ENCODE measurements at regions not wholly inside any gene's neighbourhood (a gene's known extent, or its start where the extent isn't known, plus 50 kb on each side); places are given as distances from the start of the nearest gene placed in this dataset.
A peak's percentile ranks its signal among the peaks of the same experiment; 100 is the strongest.

- no peak overlapping the region for H3K4me3 ChIP-seq
These were observed 1082.1 kb downstream of the AACS start for GRCh38 chr12:126147321-126147720.

DNA sequence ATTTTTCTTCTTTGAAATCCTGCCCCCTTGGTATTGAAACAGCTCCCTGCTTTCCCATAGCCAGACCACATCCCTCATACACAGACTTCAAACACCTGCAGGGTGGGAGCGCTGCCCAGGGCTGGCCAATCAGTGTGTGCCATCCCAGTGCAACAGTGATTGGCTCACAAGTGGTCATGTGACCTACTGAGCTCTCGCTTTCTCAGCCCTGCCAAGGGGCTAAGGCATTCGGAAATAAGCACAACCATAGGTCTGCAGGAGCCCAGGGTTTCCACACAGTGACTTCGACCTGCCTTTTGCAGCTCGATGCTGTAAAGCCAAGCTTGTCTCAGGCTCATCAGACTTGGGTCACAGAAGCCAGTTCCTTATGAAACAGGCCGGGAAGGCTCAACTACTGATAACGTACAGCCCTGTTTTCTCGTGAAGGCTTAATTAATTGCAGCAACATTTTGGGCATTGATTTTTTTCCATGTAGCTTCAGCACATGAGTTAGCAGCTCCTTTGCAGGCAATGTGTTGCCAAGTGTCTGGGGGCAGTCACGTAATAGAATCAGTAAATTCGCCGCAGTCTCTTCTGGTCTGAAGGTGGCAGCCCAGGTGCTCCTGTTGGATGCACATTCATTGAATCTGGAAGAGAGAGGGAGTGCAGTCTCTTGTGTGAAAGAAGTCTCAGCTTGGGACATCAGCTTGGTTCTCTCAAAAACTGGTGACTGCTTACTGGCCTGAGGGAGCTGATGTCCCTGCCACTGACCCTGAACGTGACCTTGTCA, 1091.8 kb downstream of the AACS start:
- no peaks in the 10 kb centered on the region for H3K36me3 ChIP-seq
- no peaks in the 10 kb centered on the region for H3K9me3 ChIP-seq (ENCODE audit: low read depth)
- TF ChIP-seq, protein P1, sequence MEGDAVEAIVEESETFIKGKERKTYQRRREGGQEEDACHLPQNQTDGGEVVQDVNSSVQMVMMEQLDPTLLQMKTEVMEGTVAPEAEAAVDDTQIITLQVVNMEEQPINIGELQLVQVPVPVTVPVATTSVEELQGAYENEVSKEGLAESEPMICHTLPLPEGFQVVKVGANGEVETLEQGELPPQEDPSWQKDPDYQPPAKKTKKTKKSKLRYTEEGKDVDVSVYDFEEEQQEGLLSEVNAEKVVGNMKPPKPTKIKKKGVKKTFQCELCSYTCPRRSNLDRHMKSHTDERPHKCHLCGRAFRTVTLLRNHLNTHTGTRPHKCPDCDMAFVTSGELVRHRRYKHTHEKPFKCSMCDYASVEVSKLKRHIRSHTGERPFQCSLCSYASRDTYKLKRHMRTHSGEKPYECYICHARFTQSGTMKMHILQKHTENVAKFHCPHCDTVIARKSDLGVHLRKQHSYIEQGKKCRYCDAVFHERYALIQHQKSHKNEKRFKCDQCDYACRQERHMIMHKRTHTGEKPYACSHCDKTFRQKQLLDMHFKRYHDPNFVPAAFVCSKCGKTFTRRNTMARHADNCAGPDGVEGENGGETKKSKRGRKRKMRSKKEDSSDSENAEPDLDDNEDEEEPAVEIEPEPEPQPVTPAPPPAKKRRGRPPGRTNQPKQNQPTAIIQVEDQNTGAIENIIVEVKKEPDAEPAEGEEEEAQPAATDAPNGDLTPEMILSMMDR (IDR thresholded peaks at IDR 0.05; ENCODE audit: low read depth, low read length): no peak
- no peak overlapping the region for H3K27ac ChIP-seq
- peaks cover 5% of the 10 kb centered on the region for H3K4me1 ChIP-seq (ENCODE audit: low read depth)
- no peak overlapping the region for H3K4me3 ChIP-seq
- H3K27me3 ChIP-seq: peaks cover 5% of the 10 kb centered on the region
- no peak for DNase-seq (ENCODE audit: low read depth in 1 of 2, low spot score in 1 of 2)

More at GRCh38 chr12:126147321-126147720, 1082.1 kb downstream of the AACS start:
- no peaks in the 10 kb centered on the region for H3K36me3 ChIP-seq
- TF ChIP-seq, protein P1 (IDR thresholded peaks at IDR 0.05; ENCODE audit: low read depth, low read length): no peak
- H3K27me3 ChIP-seq: no peaks in the 10 kb centered on the region
- no peak overlapping the region for H3K27ac ChIP-seq
- H3K4me1 ChIP-seq (ENCODE audit: low read depth): no peaks in the 10 kb centered on the region
- no peaks in the 10 kb centered on the region for H3K9me3 ChIP-seq (ENCODE audit: low read depth)
- DNase-seq (ENCODE audit: low read depth in 1 of 2, low spot score in 1 of 2): no peak

DNA sequence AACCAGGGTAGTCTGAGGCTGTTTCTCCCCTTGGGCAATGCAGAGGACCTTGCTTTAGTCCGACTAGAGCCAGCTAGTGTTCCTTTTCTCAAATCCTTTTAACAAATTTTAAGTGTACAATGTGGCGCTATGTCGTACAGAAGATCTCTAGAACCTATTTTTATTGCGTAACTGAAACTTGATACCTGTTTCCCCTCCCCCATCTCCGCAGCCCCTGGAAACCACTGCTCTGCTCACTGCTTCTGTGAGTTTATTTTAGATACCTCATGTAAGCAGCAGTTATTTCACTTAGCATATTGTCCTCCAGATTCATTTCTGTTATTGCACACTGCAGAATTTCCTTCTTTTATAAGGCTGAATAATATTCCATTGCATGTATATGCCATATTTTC, 1092.3 kb downstream of the AACS start:
- H3K4me1 ChIP-seq (ENCODE audit: low read depth): peaks cover 5% of the 10 kb centered on the region
- peaks cover 5% of the 10 kb centered on the region for H3K27me3 ChIP-seq
- DNase-seq (ENCODE audit: low read depth in 1 of 2, low spot score in 1 of 2): peak in 1 of 2 donors; percentile 9
- H3K36me3 ChIP-seq: no peaks in the 10 kb centered on the region
- no peaks in the 10 kb centered on the region for H3K9me3 ChIP-seq (ENCODE audit: low read depth)
- H3K27ac ChIP-seq: no peak overlapping the region
- TF ChIP-seq, protein P1 (IDR thresholded peaks at IDR 0.05; ENCODE audit: low read depth, low read length): no peak
- no peak overlapping the region for H3K4me3 ChIP-seq

DNA sequence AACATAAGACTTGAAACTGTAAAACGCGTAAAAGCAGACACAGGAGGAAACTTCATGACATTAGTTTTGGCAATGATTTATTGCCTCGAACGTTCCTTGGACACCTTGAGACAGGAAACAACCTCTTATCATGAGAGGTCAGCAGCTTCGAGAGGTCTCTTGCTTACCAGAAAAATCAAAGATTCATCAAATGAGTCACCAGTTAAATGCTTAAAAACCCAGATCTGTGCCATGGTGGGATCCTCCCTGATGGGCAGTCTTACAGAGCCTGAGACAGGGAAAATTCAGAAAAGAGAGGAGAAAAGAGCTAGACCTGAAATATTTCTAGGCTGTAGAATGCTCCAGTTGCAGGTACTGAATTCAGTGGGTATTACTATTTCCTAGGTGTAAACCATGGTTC, 1093.9 kb downstream of the AACS start:
- H3K9me3 ChIP-seq (ENCODE audit: low read depth): no peaks in the 10 kb centered on the region
- DNase-seq (ENCODE audit: low read depth in 1 of 2, low spot score in 1 of 2): no peak
- H3K36me3 ChIP-seq: no peaks in the 10 kb centered on the region
- TF ChIP-seq, protein P1 (IDR thresholded peaks at IDR 0.05; ENCODE audit: low read depth, low read length): no peak
- peaks cover 5% of the 10 kb centered on the region for H3K4me1 ChIP-seq (ENCODE audit: low read depth)
- no peak overlapping the region for H3K27ac ChIP-seq
- H3K27me3 ChIP-seq: no peaks in the 10 kb centered on the region
- H3K4me3 ChIP-seq: no peak overlapping the region

DNA sequence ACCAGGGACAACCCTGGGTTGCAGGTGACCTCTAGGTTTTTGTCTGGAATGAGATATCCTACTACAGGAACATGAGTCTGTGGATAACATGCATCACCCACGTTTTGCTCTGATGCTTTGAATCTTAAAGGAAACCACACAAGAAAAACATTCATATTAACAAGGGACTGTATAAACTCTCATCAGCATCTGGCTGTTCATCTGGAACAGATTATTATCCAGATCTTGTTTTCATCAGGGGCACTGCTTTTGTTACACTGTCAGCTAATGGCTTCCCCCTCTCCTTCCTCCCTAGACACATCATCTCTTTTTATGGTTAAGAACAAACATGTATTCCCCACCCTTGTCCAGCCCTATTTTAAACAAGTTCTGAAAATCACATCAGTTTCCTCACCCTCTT, 1095.7 kb downstream of the AACS start:
- Histone ChIP-seq H3K27ac (no peak overlapping the region), H3K27me3 (no peaks in the 10 kb centered on the region), H3K36me3 (no peaks in the 10 kb centered on the region), H3K9me3 (ENCODE audit: low read depth) (no peaks in the 10 kb centered on the region), H3K4me1 (ENCODE audit: low read depth) (peaks cover 5% of the 10 kb centered on the region), H3K4me3 (no peak overlapping the region)
- TF ChIP-seq, protein P1 (IDR thresholded peaks at IDR 0.05; ENCODE audit: low read depth, low read length): no peak
- no peak for DNase-seq (ENCODE audit: low read depth in 1 of 2, low spot score in 1 of 2)
